NCI-H510A (cell line): ENCODE measurements at regions not wholly inside any gene's neighbourhood (a gene's known extent, or its start where the extent isn't known, plus 50 kb on each side); places are given as distances from the start of the nearest gene placed in this dataset.
"Not testable (repeated sequence)": the region's sequence is repeated elsewhere in the genome, so short reads cannot be mapped to it uniquely, and the experiment has no call there.

ENCODE experiments used
- DNase-seq: peaks from one replicate; lab custom pipeline; 2025; lab: John Stamatoyannopoulos, UW

- DNase-seq, result no peak
These were observed 88.1 kb upstream of the WDR44 start for GRCh38 chrX:118257781-118258180.

GRCh38 chrX:118259213-118259612, 86.7 kb upstream of the WDR44 start:
- DNase-seq, result no peak

GRCh38 chrX:118261151-118261550, 84.8 kb upstream of the WDR44 start:
- DNase-seq, result no peak

GRCh38 chrX:118271775-118272174, 74.1 kb upstream of the WDR44 start:
- DNase-seq, result no peak

DNA sequence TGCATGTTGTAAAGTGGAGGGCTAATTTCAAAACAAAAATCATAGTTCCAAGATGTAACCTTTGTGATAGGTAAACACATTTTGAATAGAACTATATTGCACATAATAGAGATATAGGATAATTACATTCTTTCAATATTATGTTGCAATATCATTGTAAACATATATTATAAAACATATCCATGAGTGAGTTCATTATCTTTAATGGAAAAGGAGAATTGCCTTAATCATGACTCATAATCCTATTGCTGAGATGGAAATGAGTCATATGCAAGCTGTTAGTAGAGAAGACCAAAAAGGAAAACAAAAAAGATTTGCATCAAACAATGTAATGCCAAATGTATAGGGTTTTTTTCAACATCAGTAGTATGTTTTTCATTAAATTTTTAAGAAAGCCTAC, 73.7 kb upstream of the WDR44 start:
- no peak for DNase-seq

GRCh38 chrX:118286066-118286762, 59.7 kb upstream of the WDR44 start:
- DNase-seq, result no peak

- not testable (repeated sequence) for DNase-seq
These were observed 50.1 kb upstream of the WDR44 start for GRCh38 chrX:118295818-118296217.
